ENCODE measurements at regions not wholly inside any gene's neighbourhood (a gene's known extent, or its start where the extent isn't known, plus 50 kb on each side); places are given as distances from the start of the nearest gene placed in this dataset.

GRCh38 chr6:145042559-145042958 is 692.8 kb downstream of the EPM2A start:
- no peak for DNase-seq

GRCh38 chr6:145043926-145044500 is 691.3 kb downstream of the EPM2A start:
- DNase-seq, result no peak

- no peak for DNase-seq
Observed at GRCh38 chr6:145044641-145045246, 690.6 kb downstream of the EPM2A start.

GRCh38 chr6:145045582-145045981 is 689.7 kb downstream of the EPM2A start:
- DNase-seq, result no peak

GRCh38 chr6:145047891-145048290 is 687.4 kb downstream of the EPM2A start:
- no peak for DNase-seq

- no peak for DNase-seq
Observed at GRCh38 chr6:145051661-145052060, 683.7 kb downstream of the EPM2A start.

GRCh38 chr6:145055567-145055966 is 679.8 kb downstream of the EPM2A start:
- DNase-seq, result no peak

GRCh38 chr6:145060714-145061113 is 674.6 kb downstream of the EPM2A start:
- no peak for DNase-seq

- DNase-seq, result no peak
Observed at GRCh38 chr6:145063091-145063490, 672.2 kb downstream of the EPM2A start.

- DNase-seq, result no peak
Observed at GRCh38 chr6:145067430-145067829, 667.9 kb downstream of the EPM2A start.

- DNase-seq, result no peak
Observed at GRCh38 chr6:145068577-145068976, 666.7 kb downstream of the EPM2A start.

GRCh38 chr6:145069966-145070365 is 665.4 kb downstream of the EPM2A start:
- no peak for DNase-seq

GRCh38 chr6:145070791-145071190 is 664.5 kb downstream of the EPM2A start:
- no peak for DNase-seq

GRCh38 chr6:145071836-145072235 is 663.5 kb downstream of the EPM2A start:
- no peak for DNase-seq

- no peak for DNase-seq
Observed at GRCh38 chr6:145073811-145074210, 661.5 kb downstream of the EPM2A start.

GRCh38 chr6:145074805-145075204 is 660.5 kb downstream of the EPM2A start:
- DNase-seq, result no peak

- no peak for DNase-seq
Observed at GRCh38 chr6:145075425-145075824, 659.9 kb downstream of the EPM2A start.

GRCh38 chr6:145076115-145076841 is 659.0 kb downstream of the EPM2A start:
- DNase-seq, result no peak

GRCh38 chr6:145077382-145077781 is 657.9 kb downstream of the EPM2A start:
- no peak for DNase-seq

GRCh38 chr6:145080651-145081050 is 654.7 kb downstream of the EPM2A start:
- DNase-seq, result no peak

GRCh38 chr6:145081677-145082076 is 653.6 kb downstream of the EPM2A start:
- no peak for DNase-seq

- no peak for DNase-seq
Observed at GRCh38 chr6:145082359-145082758, 653.0 kb downstream of the EPM2A start.

GRCh38 chr6:145086197-145086596 is 649.1 kb downstream of the EPM2A start:
- DNase-seq, result no peak

- no peak for DNase-seq
Observed at GRCh38 chr6:145087034-145087433, 648.3 kb downstream of the EPM2A start.

Data from NCI-H1694 treated with DMSO at 0.1 percent for 48 hours (cell line).